Tibial nerve (tissue), 4 donors: ENCODE measurements at regions not wholly inside any gene's neighbourhood (a gene's known extent, or its start where the extent isn't known, plus 50 kb on each side); places are given as distances from the start of the nearest gene placed in this dataset.

Experiments used
- EP300 ChIP-seq, 2 donors: sonication (generic); formaldehyde crosslinking; IDR thresholded peaks; one replicate each; pipeline ENCODE4 v1.6.1; 2017; ENCODE audit warnings: antibody characterized with exemption in 2 of 2, mild to moderate bottlenecking in 1 of 2
- TF ChIP-seq, protein P1 (sequence below), 5 experiments: fragments of 200-600 bp in 3 of 5; fragments of 450-650 bp in 2 of 5; sonication (generic) in 3 of 5; IDR thresholded peaks; one replicate each; pipeline ENCODE4 v1.5.1; 2016 to 2019; ENCODE audit warnings: antibody characterized with exemption in 5 of 5, mild to moderate bottlenecking in 3 of 5, moderate library complexity in 2 of 5

DNA sequence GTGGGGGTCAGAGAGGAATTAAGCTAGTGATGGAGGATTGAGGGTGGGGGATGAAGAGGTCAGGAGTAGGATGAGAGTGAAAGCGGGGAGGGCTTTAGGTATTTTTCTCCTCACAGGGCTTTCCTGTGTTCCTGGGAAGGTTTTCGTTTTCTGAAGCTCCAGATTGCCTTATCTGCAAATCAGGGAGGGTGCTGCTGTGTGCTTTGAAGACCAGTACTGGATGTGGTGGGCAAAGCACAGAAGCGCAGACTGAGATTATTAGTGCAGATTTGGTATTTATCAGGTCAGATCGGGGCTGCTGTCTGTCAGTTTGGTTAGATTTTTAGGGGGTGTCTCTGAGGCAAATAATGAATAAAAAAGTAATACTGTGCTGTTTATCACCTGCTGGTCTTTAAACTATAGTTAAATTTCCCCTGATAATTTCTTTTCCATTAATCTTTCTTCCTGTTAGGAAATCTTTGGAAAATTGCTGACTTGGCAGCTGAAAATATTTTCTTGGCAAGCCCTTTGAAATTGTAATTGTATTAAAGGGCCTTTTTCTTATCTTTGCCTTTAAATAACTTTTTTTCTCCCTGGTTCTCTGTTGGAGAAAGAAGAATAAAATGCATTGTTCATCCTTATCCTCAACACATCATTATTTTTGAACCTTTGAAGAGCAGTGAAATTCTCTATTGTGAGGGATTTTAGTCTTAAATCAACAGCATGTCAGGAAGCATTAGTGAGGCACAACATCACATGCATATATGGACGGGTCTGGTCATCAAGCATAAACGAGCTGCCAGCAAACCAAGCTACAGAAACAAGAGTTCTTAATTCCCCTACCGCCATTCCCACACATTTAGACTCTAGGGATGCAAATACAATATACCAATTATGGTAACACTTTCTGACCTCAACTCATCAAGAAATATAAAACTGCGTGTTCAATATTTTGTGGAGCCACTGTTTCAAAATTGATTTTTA lies 139.6 kb downstream of the S1PR1 start:
- no peak for TF ChIP-seq EP300 (IDR thresholded peaks at IDR 0.05)
- TF ChIP-seq, protein P1, sequence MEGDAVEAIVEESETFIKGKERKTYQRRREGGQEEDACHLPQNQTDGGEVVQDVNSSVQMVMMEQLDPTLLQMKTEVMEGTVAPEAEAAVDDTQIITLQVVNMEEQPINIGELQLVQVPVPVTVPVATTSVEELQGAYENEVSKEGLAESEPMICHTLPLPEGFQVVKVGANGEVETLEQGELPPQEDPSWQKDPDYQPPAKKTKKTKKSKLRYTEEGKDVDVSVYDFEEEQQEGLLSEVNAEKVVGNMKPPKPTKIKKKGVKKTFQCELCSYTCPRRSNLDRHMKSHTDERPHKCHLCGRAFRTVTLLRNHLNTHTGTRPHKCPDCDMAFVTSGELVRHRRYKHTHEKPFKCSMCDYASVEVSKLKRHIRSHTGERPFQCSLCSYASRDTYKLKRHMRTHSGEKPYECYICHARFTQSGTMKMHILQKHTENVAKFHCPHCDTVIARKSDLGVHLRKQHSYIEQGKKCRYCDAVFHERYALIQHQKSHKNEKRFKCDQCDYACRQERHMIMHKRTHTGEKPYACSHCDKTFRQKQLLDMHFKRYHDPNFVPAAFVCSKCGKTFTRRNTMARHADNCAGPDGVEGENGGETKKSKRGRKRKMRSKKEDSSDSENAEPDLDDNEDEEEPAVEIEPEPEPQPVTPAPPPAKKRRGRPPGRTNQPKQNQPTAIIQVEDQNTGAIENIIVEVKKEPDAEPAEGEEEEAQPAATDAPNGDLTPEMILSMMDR (IDR thresholded peaks at IDR 0.05), result no peak
